IMR-90 (cell line): ENCODE measurements at regions not wholly inside any gene's neighbourhood (a gene's known extent, or its start where the extent isn't known, plus 50 kb on each side); places are given as distances from the start of the nearest gene placed in this dataset.

Experiments
- ATAC-seq: fragments of 200-7000 bp; cut with Tn5 transposase; 2 replicates; pipeline ENCODE4 v1.9.1; 2020; ENCODE audit warnings: low read depth, mild to moderate bottlenecking, moderate library complexity
- BruUV-seq: library from RNA; stranded (reverse); fragments of 400-500 nt; replicated peaks from 2 replicates; lab custom pipeline; 2021; lab: Mats Ljungman, UMichigan
- CTCF ChIA-PET: fragments of 300-600 bp; formaldehyde crosslinking; extraction: SDS; loops from one replicate; lab custom pipeline; 2021; ENCODE audit warnings: antibody characterized with exemption; lab: Yijun Ruan, JAX
- POLR2A ChIA-PET: fragments of 300-600 bp; sonication (Branson Sonifier 250); formaldehyde crosslinking; loops from one replicate; lab custom pipeline; 2022; ENCODE audit warnings: antibody characterized with exemption; ENCODE audit not compliant: unreplicated experiment; lab: Charles Lee
- DNase-seq: peaks from one replicate; pipeline ENCODE4 v3.0.0; 2013
- H2AFZ ChIP-seq: replicated peaks from 2 replicates; pipeline ENCODE3; 2013; ENCODE audit warnings: low read length, mild to moderate bottlenecking; ENCODE audit not compliant: poor library complexity
- H2AK5ac ChIP-seq: 2 replicates; pipeline ENCODE4 v1.6.1; 2013; ENCODE audit warnings: low read depth, low read length, inconsistent platforms
- H2AK9ac ChIP-seq: replicated peaks from 2 replicates; pipeline ENCODE3; 2013; ENCODE audit warnings: mild to moderate bottlenecking, low read depth, low read length, moderate library complexity; ENCODE audit not compliant: poor library complexity
- H2BK120ac ChIP-seq: 2 replicates; pipeline ENCODE4 v1.6.1; 2013; ENCODE audit warnings: low read depth, low read length, inconsistent platforms
- H2BK15ac ChIP-seq: 3 replicates; pipeline ENCODE4 v1.6.1; 2013; ENCODE audit warnings: low read depth, low read length, inconsistent platforms
- H2BK20ac ChIP-seq: 2 replicates; pipeline ENCODE4 v1.6.1; 2013; ENCODE audit warnings: low read depth, mild to moderate bottlenecking, inconsistent platforms, low read length, moderate library complexity
- H2BK5ac ChIP-seq: 2 replicates; pipeline ENCODE4 v1.6.1; 2013; ENCODE audit warnings: mild to moderate bottlenecking, low read depth, low read length, inconsistent platforms; ENCODE audit not compliant: poor library complexity, severe bottlenecking
- H3K14ac ChIP-seq: replicated peaks from 2 replicates; pipeline ENCODE4 v1.6.1; 2013; ENCODE audit warnings: low read depth, low read length, inconsistent platforms
- H3K18ac ChIP-seq: 2 replicates; pipeline ENCODE4 v1.6.1; 2013; ENCODE audit warnings: low read depth, low read length, control low read depth
- H3K23ac ChIP-seq: 2 replicates; pipeline ENCODE4 v1.6.1; 2013; ENCODE audit warnings: low read depth, low read length, inconsistent platforms
- H3K27ac ChIP-seq: 2 replicates; pipeline ENCODE4 v1.5.1; 2013; ENCODE audit warnings: mild to moderate bottlenecking, control low read depth, low read length; ENCODE audit not compliant: insufficient read depth
- H3K27me3 ChIP-seq: 2 replicates; pipeline ENCODE4 v1.6.1; 2013; ENCODE audit warnings: low read length; ENCODE audit not compliant: control insufficient read depth, insufficient read depth
- H3K36me3 ChIP-seq: 2 replicates; pipeline ENCODE4 v1.6.1; 2013; ENCODE audit warnings: low read length, mixed read lengths; ENCODE audit not compliant: control insufficient read depth, insufficient read depth
- H3K4ac ChIP-seq: 2 replicates; pipeline ENCODE4 v1.6.1; 2013; ENCODE audit warnings: low read depth, low read length, inconsistent platforms
- H3K4me1 ChIP-seq: 2 replicates; pipeline ENCODE4 v1.6.1; 2013; ENCODE audit warnings: low read length, mixed read lengths; ENCODE audit not compliant: control insufficient read depth, insufficient read depth
- H3K4me2 ChIP-seq: 2 replicates; pipeline ENCODE4 v1.6.1; 2013; ENCODE audit warnings: low read depth, mild to moderate bottlenecking, control low read depth, low read length, moderate library complexity
- H3K4me3 ChIP-seq: 2 replicates; pipeline ENCODE4 v1.5.1; 2013; ENCODE audit warnings: low read depth, mild to moderate bottlenecking, control low read depth, low read length, moderate library complexity; ENCODE audit not compliant: insufficient read depth
- H3K56ac ChIP-seq: 2 replicates; pipeline ENCODE4 v1.6.1; 2013; ENCODE audit warnings: low read length, inconsistent platforms; ENCODE audit not compliant: insufficient read depth; ENCODE audit errors: extremely low read depth
- H3K79me1 ChIP-seq, 2 experiments: 2 replicates each; pipeline ENCODE4 v1.6.1; 2013; ENCODE audit warnings: low read length in 2 of 2, inconsistent platforms in 1 of 2, low read depth in 1 of 2
- H3K9ac ChIP-seq: 2 replicates; pipeline ENCODE4 v1.6.1; 2013; ENCODE audit warnings: low read depth, low read length, control low read depth
- H3K9me1 ChIP-seq: 2 replicates; pipeline ENCODE4 v1.6.1; 2013; ENCODE audit warnings: low read length, inconsistent platforms; ENCODE audit not compliant: insufficient read depth
- H3K9me3 ChIP-seq: 2 replicates; pipeline ENCODE4 v1.6.1; 2013; ENCODE audit warnings: low read length; ENCODE audit not compliant: control insufficient read depth, insufficient read depth
- H4K20me1 ChIP-seq: 2 replicates; pipeline ENCODE4 v1.6.1; 2013; ENCODE audit warnings: low read length, inconsistent platforms; ENCODE audit not compliant: insufficient read depth
- H4K5ac ChIP-seq: 2 replicates; pipeline ENCODE4 v1.6.1; 2013; ENCODE audit warnings: mild to moderate bottlenecking, low read depth, low read length, control low read depth
- H4K8ac ChIP-seq, 2 experiments: 2 replicates each; pipeline ENCODE4 v1.6.1; 2013; ENCODE audit warnings: low read depth in 2 of 2, low read length in 2 of 2, control low read depth in 1 of 2, inconsistent platforms in 1 of 2
- H4K91ac ChIP-seq: 2 replicates; pipeline ENCODE4 v1.6.1; 2013; ENCODE audit warnings: low read depth, low read length, inconsistent platforms; ENCODE audit not compliant: insufficient read depth
- BHLHE40 ChIP-seq: fragments of 150-350 bp; IDR thresholded peaks from 2 replicates; pipeline ENCODE4 v1.6.1; 2016; ENCODE audit warnings: mild to moderate bottlenecking, low read depth, low read length
- CEBPB ChIP-seq: IDR thresholded peaks from 2 replicates; pipeline ENCODE4 v1.6.1; 2012; ENCODE audit warnings: low read depth, low read length, improper control_type of control experiment
- CHD1 ChIP-seq: IDR thresholded peaks from 2 replicates; pipeline ENCODE4 v1.6.1; 2012; ENCODE audit warnings: low read depth, low read length, improper control_type of control experiment
- CTCF ChIP-seq: conservative IDR thresholded peaks from 2 replicates; pipeline ENCODE4 v1.5.1; 2012; ENCODE audit warnings: mild to moderate bottlenecking, low read depth, low read length, improper control_type of control experiment
- ELK1 ChIP-seq: fragments of 150-350 bp; IDR thresholded peaks from 2 replicates; pipeline ENCODE4 v1.6.1; 2016; ENCODE audit warnings: low read depth, mild to moderate bottlenecking, low read length, moderate library complexity, borderline replicate concordance
- FOS ChIP-seq: fragments of 150-350 bp; IDR thresholded peaks from 2 replicates; pipeline ENCODE4 v1.6.1; 2016; ENCODE audit warnings: low read depth, low read length
- MAFK ChIP-seq: IDR thresholded peaks from 2 replicates; pipeline ENCODE4 v1.6.1; 2012; ENCODE audit warnings: low read depth, low read length, improper control_type of control experiment
- MAZ ChIP-seq: IDR thresholded peaks from 2 replicates; pipeline ENCODE4 v1.6.1; 2012; ENCODE audit warnings: low read depth, mild to moderate bottlenecking, low read length, improper control_type of control experiment, moderate library complexity, borderline replicate concordance
- MXI1 ChIP-seq: IDR thresholded peaks from 2 replicates; pipeline ENCODE4 v1.6.1; 2012; ENCODE audit warnings: low read depth, mild to moderate bottlenecking, low read length, moderate library complexity, borderline replicate concordance
- NFE2L2 ChIP-seq: fragments of 150-350 bp; IDR thresholded peaks from 2 replicates; pipeline ENCODE4 v1.6.1; 2016; ENCODE audit warnings: low read depth, mild to moderate bottlenecking, low read length
- POLR2A ChIP-seq: IDR thresholded peaks from 2 replicates; pipeline ENCODE4 v1.6.1; 2012; ENCODE audit warnings: mild to moderate bottlenecking, low read depth, low read length
- RAD21 ChIP-seq: IDR thresholded peaks from 2 replicates; pipeline ENCODE4 v1.6.1; 2012; ENCODE audit warnings: low read length, improper control_type of control experiment
- RCOR1 ChIP-seq: IDR thresholded peaks from 2 replicates; pipeline ENCODE4 v1.6.1; 2012; ENCODE audit warnings: mild to moderate bottlenecking, low read length, improper control_type of control experiment; ENCODE audit not compliant: insufficient replicate concordance
- RFX5 ChIP-seq: IDR thresholded peaks from 2 replicates; pipeline ENCODE4 v1.8.0; 2012; ENCODE audit warnings: low read depth, mild to moderate bottlenecking, low read length, moderate library complexity
- SMC3 ChIP-seq: fragments of 150-350 bp; IDR thresholded peaks from 2 replicates; pipeline ENCODE4 v1.6.1; 2016; ENCODE audit warnings: low read depth, mild to moderate bottlenecking, antibody characterized with exemption, low read length, moderate library complexity
- USF2 ChIP-seq: fragments of 150-350 bp; IDR thresholded peaks from 2 replicates; pipeline ENCODE4 v1.6.1; 2017; ENCODE audit warnings: mild to moderate bottlenecking, antibody characterized with exemption, low read length, low read depth
- WGBS, 2 experiments: methylation state at CpG; one replicate each; pipeline versions ENCODE4 v1.1.5 to v1.1.7; 2013; ENCODE audit warnings: missing lambda C conversion rate in 2 of 2; ENCODE audit not compliant: insufficient read length in 1 of 2; ENCODE audit errors: extremely low coverage in 2 of 2; 5-methylcytosine and 5-hydroxymethylcytosine counted together
- dilution Hi-C: fragments of 300-500 bp; cut with HindIII; formaldehyde crosslinking; loops from one replicate; pipeline ENCODE4 v1.14.3; 2018; ENCODE audit warnings: low sequenced_read_pairs; ENCODE audit not compliant: unreplicated experiment
- in situ Hi-C: fragments of 300-500 bp; cut with MboI; formaldehyde crosslinking; loops from 3 replicates; pipeline ENCODE4 v1.14.3; 2019; ENCODE audit warnings: low sequenced_read_pairs, inconsistent platforms, mixed read lengths
- intact Hi-C: fragments of 100-400 bp; cut with micrococcal nuclease; formaldehyde crosslinking; loops from 2 replicates; pipeline ENCODE4 v1.10.0; 2022

GRCh38 chr4:117610706-117611308 is 423.5 kb upstream of the NDST3 start:
- intact Hi-C loops, result no loop called here
- Histone ChIP-seq H2BK20ac (no peak overlapping the region), H4K8ac (no peak overlapping the region), H3K14ac (no peak overlapping the region), H2BK5ac (no peak overlapping the region), H3K9me1 (no peaks in the 10 kb centered on the region), H3K27me3 (no peaks in the 10 kb centered on the region), H3K36me3 (no peaks in the 10 kb centered on the region), H3K9me3 (peaks cover 5% of the 10 kb centered on the region; the same call in 1 of the 2 replicates), H3K23ac (no peak overlapping the region), H2BK15ac (no peak overlapping the region), H3K79me1 (no peaks in the 10 kb centered on the region), H4K91ac (no peak overlapping the region), H3K18ac (no peak overlapping the region), H3K4me2 (no peak overlapping the region), H2AK5ac (no peak overlapping the region), H3K27ac (no peak overlapping the region), H4K20me1 (no peaks in the 10 kb centered on the region), H3K4ac (no peak overlapping the region), H3K9ac (no peak overlapping the region), H3K4me1 (no peaks in the 10 kb centered on the region), H4K5ac (no peak overlapping the region), H2AK9ac (no peak overlapping the region), H3K56ac (no peak overlapping the region), H3K4me3 (no peak overlapping the region), H2AFZ (peak overlapping the region; percentile 6), H2BK120ac (no peak overlapping the region)
- ATAC-seq (no peak), DNase-seq (no peak)
- in situ Hi-C loops, result no loop called here
- WGBS, 2 experiments, result no CpG with 5 or more reads among the region's 1 CpG
- POLR2A ChIA-PET, result no interaction called here
- no peak for TF ChIP-seq POLR2A
- no peak for TF ChIP-seq ELK1
- TF ChIP-seq CHD1, result no peak
- TF ChIP-seq FOS, result no peak
- TF ChIP-seq RFX5, result no peak
- TF ChIP-seq BHLHE40, result no peak
- no peak for TF ChIP-seq RCOR1
- no peak for TF ChIP-seq SMC3
- no peak for TF ChIP-seq RAD21
- TF ChIP-seq MXI1, result no peak
- TF ChIP-seq MAFK, result no peak
- TF ChIP-seq MAZ, result no peak
- TF ChIP-seq NFE2L2, result no peak
- TF ChIP-seq USF2, result no peak
- no peak for TF ChIP-seq CEBPB
- no peak for TF ChIP-seq CTCF
- CTCF ChIA-PET, result no interaction called here
- no TSS peak for BruUV-seq
- dilution Hi-C loops, result no loop called here
